ENCODE measurements at regions not wholly inside any gene's neighbourhood (a gene's known extent, or its start where the extent isn't known, plus 50 kb on each side); places are given as distances from the start of the nearest gene placed in this dataset.

DNA sequence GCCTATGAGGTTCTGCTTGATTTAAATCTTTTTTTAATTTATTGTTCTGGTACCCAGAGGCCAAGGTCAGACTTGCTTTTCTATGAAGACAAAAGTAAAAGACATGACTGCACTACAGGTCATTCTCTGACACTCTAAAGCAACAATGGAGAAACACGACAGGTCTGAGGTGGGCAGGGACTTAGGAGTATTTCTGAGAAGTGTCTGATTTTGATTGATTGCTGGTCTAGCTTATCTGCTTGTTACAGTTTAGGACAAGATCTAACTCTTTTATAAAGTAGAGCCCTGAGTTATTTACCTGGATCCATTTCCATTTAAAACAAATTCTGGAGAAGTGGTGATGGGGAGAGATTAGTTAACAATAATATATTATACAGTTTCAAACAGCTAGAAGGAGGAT, 115.2 kb upstream of the STT3B start:
- Histone ChIP-seq H4K20me1 (replicated peaks; ENCODE audit: insufficient read depth) (no peaks in the 10 kb centered on the region), H3K4me2 (no peak overlapping the region), H3K36me3 (ENCODE audit: insufficient read depth) (no peaks in the 10 kb centered on the region), H2AFZ (no peak overlapping the region), H3K4me1 (ENCODE audit: insufficient read depth) (no peaks in the 10 kb centered on the region), H3F3A (replicated peaks; ENCODE audit: low read depth) (no peaks in the 10 kb centered on the region), H3K79me2 (replicated peaks; ENCODE audit: insufficient read depth) (no peaks in the 10 kb centered on the region), H3K27me3 (ENCODE audit: insufficient read depth) (no peaks in the 10 kb centered on the region), H3K4me3 (no peak overlapping the region), H3K9me2 (ENCODE audit: insufficient read depth) (no peaks in the 10 kb centered on the region), H3K27ac (ENCODE audit: low read depth) (no peak overlapping the region)
- Mint-ChIP-seq H3K4me3 (no peak overlapping the region), H3K9me3 (no peaks in the 10 kb centered on the region), H3K36me3 (ENCODE audit: low read depth) (no peaks in the 10 kb centered on the region), H3K4me1 (no peaks in the 10 kb centered on the region; the same call in 2 of the 3 replicates), H3K27me3 (ENCODE audit: insufficient read depth, low read depth, poor library complexity) (peaks cover 1% of the 10 kb centered on the region), H3K27ac (no peak overlapping the region)
- ATAC-seq (no peak), DNase-seq (ENCODE audit: low spot score) (no peak)
- no peak for TF ChIP-seq EZH2 (IDR thresholded peaks at IDR 0.05; ENCODE audit: low read depth, unreplicated experiment)
- no peak for TF ChIP-seq JUNB (IDR thresholded peaks at IDR 0.05; ENCODE audit: unreplicated experiment)
- no peak for TF ChIP-seq ZNF331 (CRISPR knock-in tag; IDR thresholded peaks at IDR 0.05; ENCODE audit: low read depth)
- TF ChIP-seq, protein P1, sequence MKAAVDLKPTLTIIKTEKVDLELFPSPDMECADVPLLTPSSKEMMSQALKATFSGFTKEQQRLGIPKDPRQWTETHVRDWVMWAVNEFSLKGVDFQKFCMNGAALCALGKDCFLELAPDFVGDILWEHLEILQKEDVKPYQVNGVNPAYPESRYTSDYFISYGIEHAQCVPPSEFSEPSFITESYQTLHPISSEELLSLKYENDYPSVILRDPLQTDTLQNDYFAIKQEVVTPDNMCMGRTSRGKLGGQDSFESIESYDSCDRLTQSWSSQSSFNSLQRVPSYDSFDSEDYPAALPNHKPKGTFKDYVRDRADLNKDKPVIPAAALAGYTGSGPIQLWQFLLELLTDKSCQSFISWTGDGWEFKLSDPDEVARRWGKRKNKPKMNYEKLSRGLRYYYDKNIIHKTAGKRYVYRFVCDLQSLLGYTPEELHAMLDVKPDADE (IDR thresholded peaks at IDR 0.05): no peak
- TF ChIP-seq, protein P2, sequence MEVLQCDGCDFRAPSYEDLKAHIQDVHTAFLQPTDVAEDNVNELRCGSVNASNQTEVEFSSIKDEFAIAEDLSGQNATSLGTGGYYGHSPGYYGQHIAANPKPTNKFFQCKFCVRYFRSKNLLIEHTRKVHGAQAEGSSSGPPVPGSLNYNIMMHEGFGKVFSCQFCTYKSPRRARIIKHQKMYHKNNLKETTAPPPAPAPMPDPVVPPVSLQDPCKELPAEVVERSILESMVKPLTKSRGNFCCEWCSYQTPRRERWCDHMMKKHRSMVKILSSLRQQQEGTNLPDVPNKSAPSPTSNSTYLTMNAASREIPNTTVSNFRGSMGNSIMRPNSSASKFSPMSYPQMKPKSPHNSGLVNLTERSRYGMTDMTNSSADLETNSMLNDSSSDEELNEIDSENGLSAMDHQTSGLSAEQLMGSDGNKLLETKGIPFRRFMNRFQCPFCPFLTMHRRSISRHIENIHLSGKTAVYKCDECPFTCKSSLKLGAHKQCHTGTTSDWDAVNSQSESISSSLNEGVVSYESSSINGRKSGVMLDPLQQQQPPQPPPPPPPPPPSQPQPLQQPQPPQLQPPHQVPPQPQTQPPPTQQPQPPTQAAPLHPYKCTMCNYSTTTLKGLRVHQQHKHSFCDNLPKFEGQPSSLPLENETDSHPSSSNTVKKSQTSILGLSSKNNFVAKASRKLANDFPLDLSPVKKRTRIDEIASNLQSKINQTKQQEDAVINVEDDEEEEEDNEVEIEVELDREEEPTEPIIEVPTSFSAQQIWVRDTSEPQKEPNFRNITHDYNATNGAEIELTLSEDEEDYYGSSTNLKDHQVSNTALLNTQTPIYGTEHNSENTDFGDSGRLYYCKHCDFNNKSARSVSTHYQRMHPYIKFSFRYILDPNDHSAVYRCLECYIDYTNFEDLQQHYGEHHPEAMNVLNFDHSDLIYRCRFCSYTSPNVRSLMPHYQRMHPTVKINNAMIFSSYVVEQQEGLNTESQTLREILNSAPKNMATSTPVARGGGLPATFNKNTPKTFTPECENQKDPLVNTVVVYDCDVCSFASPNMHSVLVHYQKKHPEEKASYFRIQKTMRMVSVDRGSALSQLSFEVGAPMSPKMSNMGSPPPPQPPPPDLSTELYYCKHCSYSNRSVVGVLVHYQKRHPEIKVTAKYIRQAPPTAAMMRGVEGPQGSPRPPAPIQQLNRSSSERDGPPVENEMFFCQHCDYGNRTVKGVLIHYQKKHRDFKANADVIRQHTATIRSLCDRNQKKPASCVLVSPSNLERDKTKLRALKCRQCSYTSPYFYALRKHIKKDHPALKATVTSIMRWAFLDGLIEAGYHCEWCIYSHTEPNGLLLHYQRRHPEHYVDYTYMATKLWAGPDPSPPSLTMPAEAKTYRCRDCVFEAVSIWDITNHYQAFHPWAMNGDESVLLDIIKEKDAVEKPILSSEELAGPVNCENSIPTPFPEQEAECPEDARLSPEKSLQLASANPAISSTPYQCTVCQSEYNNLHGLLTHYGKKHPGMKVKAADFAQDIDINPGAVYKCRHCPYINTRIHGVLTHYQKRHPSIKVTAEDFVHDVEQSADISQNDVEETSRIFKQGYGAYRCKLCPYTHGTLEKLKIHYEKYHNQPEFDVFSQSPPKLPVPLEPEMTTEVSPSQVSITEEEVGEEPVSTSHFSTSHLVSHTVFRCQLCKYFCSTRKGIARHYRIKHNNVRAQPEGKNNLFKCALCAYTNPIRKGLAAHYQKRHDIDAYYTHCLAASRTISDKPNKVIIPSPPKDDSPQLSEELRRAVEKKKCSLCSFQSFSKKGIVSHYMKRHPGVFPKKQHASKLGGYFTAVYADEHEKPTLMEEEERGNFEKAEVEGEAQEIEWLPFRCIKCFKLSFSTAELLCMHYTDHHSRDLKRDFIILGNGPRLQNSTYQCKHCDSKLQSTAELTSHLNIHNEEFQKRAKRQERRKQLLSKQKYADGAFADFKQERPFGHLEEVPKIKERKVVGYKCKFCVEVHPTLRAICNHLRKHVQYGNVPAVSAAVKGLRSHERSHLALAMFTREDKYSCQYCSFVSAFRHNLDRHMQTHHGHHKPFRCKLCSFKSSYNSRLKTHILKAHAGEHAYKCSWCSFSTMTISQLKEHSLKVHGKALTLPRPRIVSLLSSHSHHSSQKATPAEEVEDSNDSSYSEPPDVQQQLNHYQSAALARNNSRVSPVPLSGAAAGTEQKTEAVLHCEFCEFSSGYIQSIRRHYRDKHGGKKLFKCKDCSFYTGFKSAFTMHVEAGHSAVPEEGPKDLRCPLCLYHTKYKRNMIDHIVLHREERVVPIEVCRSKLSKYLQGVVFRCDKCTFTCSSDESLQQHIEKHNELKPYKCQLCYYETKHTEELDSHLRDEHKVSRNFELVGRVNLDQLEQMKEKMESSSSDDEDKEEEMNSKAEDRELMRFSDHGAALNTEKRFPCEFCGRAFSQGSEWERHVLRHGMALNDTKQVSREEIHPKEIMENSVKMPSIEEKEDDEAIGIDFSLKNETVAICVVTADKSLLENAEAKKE (CRISPR knock-in tag; IDR thresholded peaks at IDR 0.05): no peak
- no peak for TF ChIP-seq POLR2AphosphoS5 (IDR thresholded peaks at IDR 0.05; ENCODE audit: low read depth)
- TF ChIP-seq EZH2phosphoT487 (IDR thresholded peaks at IDR 0.05; ENCODE audit: unreplicated experiment): no peak
- TF ChIP-seq, protein P3, sequence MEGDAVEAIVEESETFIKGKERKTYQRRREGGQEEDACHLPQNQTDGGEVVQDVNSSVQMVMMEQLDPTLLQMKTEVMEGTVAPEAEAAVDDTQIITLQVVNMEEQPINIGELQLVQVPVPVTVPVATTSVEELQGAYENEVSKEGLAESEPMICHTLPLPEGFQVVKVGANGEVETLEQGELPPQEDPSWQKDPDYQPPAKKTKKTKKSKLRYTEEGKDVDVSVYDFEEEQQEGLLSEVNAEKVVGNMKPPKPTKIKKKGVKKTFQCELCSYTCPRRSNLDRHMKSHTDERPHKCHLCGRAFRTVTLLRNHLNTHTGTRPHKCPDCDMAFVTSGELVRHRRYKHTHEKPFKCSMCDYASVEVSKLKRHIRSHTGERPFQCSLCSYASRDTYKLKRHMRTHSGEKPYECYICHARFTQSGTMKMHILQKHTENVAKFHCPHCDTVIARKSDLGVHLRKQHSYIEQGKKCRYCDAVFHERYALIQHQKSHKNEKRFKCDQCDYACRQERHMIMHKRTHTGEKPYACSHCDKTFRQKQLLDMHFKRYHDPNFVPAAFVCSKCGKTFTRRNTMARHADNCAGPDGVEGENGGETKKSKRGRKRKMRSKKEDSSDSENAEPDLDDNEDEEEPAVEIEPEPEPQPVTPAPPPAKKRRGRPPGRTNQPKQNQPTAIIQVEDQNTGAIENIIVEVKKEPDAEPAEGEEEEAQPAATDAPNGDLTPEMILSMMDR (conservative IDR thresholded peaks at IDR 0.05; ENCODE audit: low read depth in 2 of 2): no peak
- TF ChIP-seq ZNF114 (CRISPR knock-in tag; IDR thresholded peaks at IDR 0.05): no peak
- no peak for TF ChIP-seq NANOG (IDR thresholded peaks at IDR 0.05; ENCODE audit: borderline replicate concordance)
